Activated CD8-positive, alpha-beta memory T cell treated with anti-CD3 and anti-CD28 coated beads, Interleukin-2, amount 50 U/mL, for 4 hours (primary cell): ENCODE measurements at regions not wholly inside any gene's neighbourhood (a gene's known extent, or its start where the extent isn't known, plus 50 kb on each side); places are given as distances from the start of the nearest gene placed in this dataset.
"Not testable (repeated sequence)": the region's sequence is repeated elsewhere in the genome, so short reads cannot be mapped to it uniquely, and the experiment has no call there.

Source experiments
- DNase-seq: peaks from one replicate; pipeline ENCODE4 v3.0.0-alpha.2; 2020

GRCh38 chr7:9552431-9552830 is 1119.0 kb downstream of the NXPH1 start:
- DNase-seq, result not testable (repeated sequence)

- no peak for DNase-seq
Measured at GRCh38 chr7:9557853-9558252, 1124.4 kb downstream of the NXPH1 start.

- no peak for DNase-seq
Measured at GRCh38 chr7:9575716-9576115, 1142.3 kb downstream of the NXPH1 start.

GRCh38 chr7:9582824-9583223 is 1149.4 kb downstream of the NXPH1 start:
- no peak for DNase-seq

- no peak for DNase-seq
Measured at GRCh38 chr7:9598411-9598810, 1165.0 kb downstream of the NXPH1 start.

- DNase-seq, result no peak
Measured at GRCh38 chr7:9600974-9601373, 1167.6 kb downstream of the NXPH1 start.

GRCh38 chr7:9603291-9603690 is 1169.9 kb downstream of the NXPH1 start:
- no peak for DNase-seq

GRCh38 chr7:9608560-9608959 is 1175.2 kb downstream of the NXPH1 start:
- DNase-seq, result no peak

GRCh38 chr7:9620899-9621298 is 1187.5 kb downstream of the NXPH1 start:
- not testable (repeated sequence) for DNase-seq

GRCh38 chr7:9621306-9621902 is 1188.0 kb downstream of the NXPH1 start:
- not testable (repeated sequence) for DNase-seq

- no peak for DNase-seq
Measured at GRCh38 chr7:9621927-9622326, 1188.5 kb downstream of the NXPH1 start.

GRCh38 chr7:9625953-9626352 is 1192.5 kb downstream of the NXPH1 start:
- DNase-seq, result no peak

- no peak for DNase-seq
Measured at GRCh38 chr7:9645756-9646155, 1212.3 kb downstream of the NXPH1 start.

- DNase-seq, result no peak
Measured at GRCh38 chr7:9657257-9657656, 1223.8 kb downstream of the NXPH1 start.

GRCh38 chr7:9671979-9672917 is 1238.8 kb downstream of the NXPH1 start:
- DNase-seq, result no peak

- DNase-seq, result no peak
Measured at GRCh38 chr7:9680713-9681112, 1247.3 kb downstream of the NXPH1 start.

- DNase-seq, result no peak
Measured at GRCh38 chr7:9681284-9681683, 1247.9 kb downstream of the NXPH1 start.

- no peak for DNase-seq
Measured at GRCh38 chr7:9691286-9691685, 1257.9 kb downstream of the NXPH1 start.

GRCh38 chr7:9698375-9698774 is 1265.0 kb downstream of the NXPH1 start:
- DNase-seq, result no peak

- no peak for DNase-seq
Measured at GRCh38 chr7:9709216-9709615, 1264.5 kb upstream of the PHF14 start.

GRCh38 chr7:9711259-9711918 is 1262.3 kb upstream of the PHF14 start:
- DNase-seq, result no peak

- DNase-seq, result no peak
Measured at GRCh38 chr7:9718071-9718661, 1255.5 kb upstream of the PHF14 start.

- no peak for DNase-seq
Measured at GRCh38 chr7:9719303-9719702, 1254.4 kb upstream of the PHF14 start.
